ENCODE measurements at regions not wholly inside any gene's neighbourhood (a gene's known extent, or its start where the extent isn't known, plus 50 kb on each side); places are given as distances from the start of the nearest gene placed in this dataset.

DNA sequence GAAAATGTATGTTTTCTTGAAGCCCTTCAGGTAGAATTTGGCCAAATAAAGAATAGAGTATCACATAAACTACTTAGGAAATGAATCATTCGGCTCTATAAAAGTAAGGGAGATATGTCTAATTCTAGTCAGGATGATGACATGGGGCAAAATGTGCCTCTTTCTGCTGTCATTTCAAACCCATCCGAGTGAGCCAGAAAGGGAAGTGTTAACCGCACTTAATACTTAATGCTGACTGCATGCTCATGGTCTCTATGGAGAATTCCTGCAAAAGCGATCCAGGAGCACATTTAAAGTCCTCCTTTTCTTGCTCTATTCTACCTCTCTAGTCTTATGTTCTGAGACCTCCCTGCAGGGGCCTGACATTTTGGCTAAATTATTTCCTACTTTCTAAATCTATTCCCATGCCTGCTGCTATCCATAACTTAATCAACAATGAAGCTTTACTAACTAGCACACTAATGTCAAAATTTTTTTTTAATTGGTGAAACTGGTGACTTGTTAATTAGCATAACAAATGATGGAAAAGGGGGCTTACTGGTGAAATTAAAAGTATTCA lies 127.4 kb downstream of the CDC42EP3 start:
- H3K9me3 ChIP-seq (ENCODE audit: control insufficient read depth in 2 of 3, insufficient read depth in 1 of 3, low read length in 3 of 3), result no peaks in the 10 kb centered on the region
- no peak for FAIRE-seq
- no peak overlapping the region for H3K9ac ChIP-seq (ENCODE audit: low read length in 3 of 3)
- no peak overlapping the region for H3K4me3 ChIP-seq (ENCODE audit: low read length in 3 of 3)
- no peak for DNase-seq
- H3K36me3 ChIP-seq (ENCODE audit: control insufficient read depth in 2 of 3, insufficient read depth in 3 of 3, low read length in 3 of 3), result no peaks in the 10 kb centered on the region
- no peaks in the 10 kb centered on the region for H3K4me1 ChIP-seq (ENCODE audit: control insufficient read depth in 2 of 3, insufficient read depth in 2 of 3, low read depth in 1 of 3, low read length in 3 of 3)
- no peak overlapping the region for H3K27ac ChIP-seq (ENCODE audit: low read depth in 2 of 2, low read length in 2 of 2)
- intact Hi-C loops (cut with DNase I), result no loop called here
- TF ChIP-seq CTCF (IDR thresholded peaks at IDR 0.05; ENCODE audit: borderline replicate concordance, extremely low read depth, insufficient read depth), result no peak
- no peaks in the 10 kb centered on the region for H3K27me3 ChIP-seq (ENCODE audit: control insufficient read depth, insufficient read depth, low read length)

- intact Hi-C loops (cut with DNase I), result no loop called here
- no peaks in the 10 kb centered on the region for H3K4me1 ChIP-seq (ENCODE audit: control insufficient read depth in 2 of 3, insufficient read depth in 2 of 3, low read depth in 1 of 3, low read length in 3 of 3)
- no peak overlapping the region for H3K9ac ChIP-seq (ENCODE audit: low read length in 3 of 3)
- H3K4me3 ChIP-seq (ENCODE audit: low read length in 3 of 3), result no peak overlapping the region
- no peak for DNase-seq
- no peaks in the 10 kb centered on the region for H3K36me3 ChIP-seq (ENCODE audit: control insufficient read depth in 2 of 3, insufficient read depth in 3 of 3, low read length in 3 of 3)
- no peak overlapping the region for H3K27ac ChIP-seq (ENCODE audit: low read depth in 2 of 2, low read length in 2 of 2)
- H3K9me3 ChIP-seq (ENCODE audit: control insufficient read depth in 2 of 3, insufficient read depth in 1 of 3, low read length in 3 of 3), result no peaks in the 10 kb centered on the region
- no peak for FAIRE-seq
- no peaks in the 10 kb centered on the region for H3K27me3 ChIP-seq (ENCODE audit: control insufficient read depth, insufficient read depth, low read length)
- TF ChIP-seq CTCF (IDR thresholded peaks at IDR 0.05; ENCODE audit: borderline replicate concordance, extremely low read depth, insufficient read depth), result no peak
These were observed 126.8 kb downstream of the CDC42EP3 start for GRCh38 chr2:37544591-37545031.

DNA sequence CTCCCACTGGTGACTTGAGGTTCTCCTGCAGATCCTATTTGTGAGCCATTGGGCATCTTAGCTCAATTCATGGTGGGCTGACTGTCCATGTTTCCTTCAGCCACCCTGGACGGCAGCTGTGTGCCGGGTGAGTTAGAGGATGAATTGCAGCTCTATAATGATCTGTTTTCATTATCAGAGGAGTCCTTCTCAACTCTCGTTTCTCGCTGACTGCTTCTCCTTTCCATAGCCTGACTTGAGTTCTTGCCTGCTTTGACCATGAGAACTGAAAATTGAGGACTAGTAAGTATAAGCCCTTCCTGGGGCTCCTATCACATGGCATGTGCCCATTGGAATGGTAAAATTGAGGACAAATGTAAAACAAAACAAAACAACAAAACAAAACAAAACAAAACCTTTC lies 121.8 kb downstream of the CDC42EP3 start:
- intact Hi-C loops (cut with DNase I), result no loop called here
- FAIRE-seq, result no peak

More for the DNA sequence above, 121.8 kb downstream of the CDC42EP3 start:
- no peaks in the 10 kb centered on the region for H3K9me3 ChIP-seq (ENCODE audit: control insufficient read depth in 2 of 3, insufficient read depth in 1 of 3, low read length in 3 of 3)
- no peak overlapping the region for H3K27ac ChIP-seq (ENCODE audit: low read depth in 2 of 2, low read length in 2 of 2)
- no peaks in the 10 kb centered on the region for H3K4me1 ChIP-seq (ENCODE audit: control insufficient read depth in 2 of 3, insufficient read depth in 2 of 3, low read depth in 1 of 3, low read length in 3 of 3)
- no peaks in the 10 kb centered on the region for H3K36me3 ChIP-seq (ENCODE audit: control insufficient read depth in 2 of 3, insufficient read depth in 3 of 3, low read length in 3 of 3)
- no peak for TF ChIP-seq CTCF (IDR thresholded peaks at IDR 0.05; ENCODE audit: borderline replicate concordance, extremely low read depth, insufficient read depth)
- no peak overlapping the region for H3K4me3 ChIP-seq (ENCODE audit: low read length in 3 of 3)
- H3K27me3 ChIP-seq (ENCODE audit: control insufficient read depth, insufficient read depth, low read length), result no peaks in the 10 kb centered on the region
- no peak overlapping the region for H3K9ac ChIP-seq (ENCODE audit: low read length in 3 of 3)
- no peak for DNase-seq

Data from kidney (tissue), 13 donors.